Stomach (tissue), 8 donors: ENCODE measurements at regions not wholly inside any gene's neighbourhood (a gene's known extent, or its start where the extent isn't known, plus 50 kb on each side); places are given as distances from the start of the nearest gene placed in this dataset.
A peak's percentile ranks its signal among the peaks of the same experiment; 100 is the strongest.

ENCODE experiments used
- DNase-seq, 2 donors: peaks; one replicate each; pipeline versions ENCODE4 v3.0.0 to v3.0.0-alpha.2; 2013 to 2019
- H3K27ac ChIP-seq, 5 donors: fragments of 200-600 bp in 4 of 5; sonication (generic) in 4 of 5; one replicate each; pipeline ENCODE4 v1.5.1; 2013 to 2019; ENCODE audit warnings: mild to moderate bottlenecking in 1 of 5, moderate library complexity in 1 of 5
- H3K27me3 ChIP-seq, 3 donors: fragments of 200-600 bp; sonication (generic); one replicate each; pipeline ENCODE4 v1.5.1; 2017 to 2019; ENCODE audit warnings: mixed run types in 1 of 3
- H3K36me3 ChIP-seq, 4 donors: fragments of 200-600 bp; sonication (generic); 1 replicate in 3 of 4; 2 replicates in 1 of 4; pipeline ENCODE4 v1.5.1; 2016 to 2019
- H3K4me1 ChIP-seq, 4 donors: fragments of 200-600 bp; sonication (generic); one replicate each; pipeline ENCODE4 v1.5.1; 2016 to 2019
- H3K4me3 ChIP-seq, 4 donors: fragments of 200-600 bp; sonication (generic) in 3 of 4; one replicate each; pipeline ENCODE4 v1.5.1; 2016 to 2019; ENCODE audit warnings: mild to moderate bottlenecking in 1 of 4
- H3K9me3 ChIP-seq, 4 donors: fragments of 200-600 bp; sonication (generic); one replicate each; pipeline ENCODE4 v1.5.1; 2016 to 2019
- EP300 ChIP-seq: sonication (generic); formaldehyde crosslinking; IDR thresholded peaks from one replicate; pipeline ENCODE4 v1.6.1; 2017; ENCODE audit warnings: antibody characterized with exemption
- POLR2A ChIP-seq, 4 donors: fragments of 450-650 bp; IDR thresholded peaks; one replicate each; pipeline ENCODE4 v1.6.1; 2016; ENCODE audit warnings: antibody characterized with exemption in 4 of 4, control low read depth in 2 of 4, mild to moderate bottlenecking in 1 of 4, moderate library complexity in 1 of 4
- POLR2AphosphoS5 ChIP-seq, 3 donors: sonication (generic); formaldehyde crosslinking; IDR thresholded peaks; one replicate each; pipeline ENCODE4 v1.6.1; 2016; ENCODE audit warnings: antibody characterized with exemption in 3 of 3
- WGBS, 5 donors: extraction: QIAGEN DNeasy Blood & Tissue Kit in 3 of 5; methylation state at CpG; one replicate each; pipeline versions ENCODE4 v1.1.5 to v1.1.7; 2013 to 2018; 5-methylcytosine and 5-hydroxymethylcytosine counted together
- intact Hi-C: fragments of 100-400 bp; cut with DNase I; formaldehyde crosslinking; loops from one replicate; pipeline ENCODE4 v1.15.1; 2023; ENCODE audit warnings: low total_unique reads
- TF ChIP-seq, protein P1 (sequence below), 7 experiments: fragments of 450-650 bp in 4 of 7; fragments of 200-600 bp in 3 of 7; sonication (generic) in 3 of 7; IDR thresholded peaks; one replicate each; pipeline ENCODE4 v1.5.1; 2016 to 2019; ENCODE audit warnings: antibody characterized with exemption in 7 of 7, control low read depth in 2 of 7, mild to moderate bottlenecking in 1 of 7
- donor health status: healthy with polysubstance abuse.
- donor health status: Bipolar disorder and iron deficiency.
- donor health status: healthy.

DNA sequence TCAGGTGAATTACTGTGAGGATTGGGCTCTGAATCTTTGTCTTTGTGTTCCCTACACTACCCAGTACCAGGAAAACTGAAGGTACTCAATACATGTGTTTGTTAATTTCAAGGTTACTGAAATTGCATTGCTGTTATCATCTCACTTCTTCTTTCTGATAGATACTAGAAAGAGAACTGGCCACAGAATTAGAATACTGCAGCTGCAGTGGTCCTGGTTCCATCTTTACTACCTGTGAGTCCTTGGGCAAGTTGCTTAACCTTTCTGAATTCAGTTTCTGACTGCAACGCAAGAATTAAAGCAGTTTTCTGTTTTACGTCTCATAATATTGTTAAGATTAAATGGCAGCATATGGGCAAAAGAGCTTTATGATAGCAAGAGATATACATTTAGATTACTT lies 263.5 kb downstream of the LMO4 start:
- H3K9me3 ChIP-seq, result no peaks in the 10 kb centered on the region
- WGBS, 5 donors, result 91 to 97% (median 97%) methylated on average over 2 of the region's 2 CpGs
- peaks cover 0 to 31% (median 4%) of the 10 kb centered on the region in 4 donors for H3K4me1 ChIP-seq
- no peak overlapping the region for H3K27ac ChIP-seq
- H3K27me3 ChIP-seq, result no peaks in the 10 kb centered on the region
- intact Hi-C loops, result no loop called here
- no peak for DNase-seq
- no peak overlapping the region for H3K4me3 ChIP-seq
- no peak for TF ChIP-seq POLR2A (IDR thresholded peaks at IDR 0.05)
- TF ChIP-seq EP300, result no peak
- no peak for TF ChIP-seq POLR2AphosphoS5 (IDR thresholded peaks at IDR 0.05)
- TF ChIP-seq, protein P1, sequence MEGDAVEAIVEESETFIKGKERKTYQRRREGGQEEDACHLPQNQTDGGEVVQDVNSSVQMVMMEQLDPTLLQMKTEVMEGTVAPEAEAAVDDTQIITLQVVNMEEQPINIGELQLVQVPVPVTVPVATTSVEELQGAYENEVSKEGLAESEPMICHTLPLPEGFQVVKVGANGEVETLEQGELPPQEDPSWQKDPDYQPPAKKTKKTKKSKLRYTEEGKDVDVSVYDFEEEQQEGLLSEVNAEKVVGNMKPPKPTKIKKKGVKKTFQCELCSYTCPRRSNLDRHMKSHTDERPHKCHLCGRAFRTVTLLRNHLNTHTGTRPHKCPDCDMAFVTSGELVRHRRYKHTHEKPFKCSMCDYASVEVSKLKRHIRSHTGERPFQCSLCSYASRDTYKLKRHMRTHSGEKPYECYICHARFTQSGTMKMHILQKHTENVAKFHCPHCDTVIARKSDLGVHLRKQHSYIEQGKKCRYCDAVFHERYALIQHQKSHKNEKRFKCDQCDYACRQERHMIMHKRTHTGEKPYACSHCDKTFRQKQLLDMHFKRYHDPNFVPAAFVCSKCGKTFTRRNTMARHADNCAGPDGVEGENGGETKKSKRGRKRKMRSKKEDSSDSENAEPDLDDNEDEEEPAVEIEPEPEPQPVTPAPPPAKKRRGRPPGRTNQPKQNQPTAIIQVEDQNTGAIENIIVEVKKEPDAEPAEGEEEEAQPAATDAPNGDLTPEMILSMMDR (IDR thresholded peaks at IDR 0.05), result no peak
- H3K36me3 ChIP-seq, result no peaks in the 10 kb centered on the region

DNA sequence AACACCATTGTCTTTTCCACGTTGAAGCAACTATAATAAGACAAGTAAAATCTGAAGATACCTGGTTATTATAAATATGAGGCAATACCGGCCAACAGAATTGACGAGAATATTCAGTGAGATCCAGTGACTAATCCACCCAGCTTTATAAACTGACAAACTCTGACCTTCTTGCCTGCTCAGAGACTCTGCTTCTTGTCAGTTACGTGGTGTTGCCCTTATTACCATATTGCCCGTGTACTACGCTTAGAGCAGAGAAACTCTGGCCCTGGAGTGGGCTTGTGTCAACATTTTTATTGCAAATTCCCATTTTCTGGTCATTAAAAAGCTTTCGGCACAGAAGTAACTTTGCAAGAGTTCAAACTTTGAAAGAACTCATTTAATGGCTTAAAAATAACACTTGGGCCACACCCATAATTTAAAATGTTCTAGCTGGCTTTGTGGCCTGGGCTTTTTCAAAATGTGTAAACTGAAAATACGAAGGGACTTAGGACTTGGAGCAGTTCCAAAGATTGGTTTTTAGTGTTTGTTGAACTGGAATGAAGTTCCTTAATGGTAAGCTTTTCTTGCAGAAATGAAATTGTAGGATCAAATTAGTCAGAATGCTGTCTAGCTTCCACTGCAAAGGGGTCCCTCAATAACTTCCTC lies 266.2 kb downstream of the LMO4 start:
- WGBS, 5 donors, result 39 to 61% (median 56%) methylated on average over 8 of the region's 8 CpGs

DNA sequence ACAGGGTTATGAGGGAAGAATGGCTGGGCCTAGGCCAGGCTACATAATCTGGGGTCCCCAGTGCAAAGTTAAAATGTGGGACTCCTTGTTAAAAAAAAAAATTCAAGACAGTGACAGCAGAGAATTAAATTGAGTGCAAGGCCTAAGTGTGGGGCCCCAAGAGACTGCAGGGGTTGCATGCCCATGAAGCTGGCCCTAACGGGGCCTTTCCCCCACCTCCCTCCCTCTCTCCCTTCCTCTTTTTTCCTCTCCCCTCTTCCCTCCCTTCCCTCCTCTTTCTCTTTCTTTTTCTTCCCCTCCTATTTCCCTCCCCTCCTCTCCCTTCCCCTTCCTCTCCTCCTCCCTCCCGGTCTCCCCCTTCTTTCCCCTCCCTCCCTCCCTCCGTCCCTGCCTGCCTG lies 266.7 kb downstream of the LMO4 start:
- intact Hi-C loops, result no loop called here
- Histone ChIP-seq H3K4me3 (no peak overlapping the region), H3K4me1 (peaks cover 0 to 36% (median 13%) of the 10 kb centered on the region in 4 donors)

More for the DNA sequence above, 266.2 kb downstream of the LMO4 start:
- intact Hi-C loops, result no loop called here
- DNase-seq, result peak in 1 of 2 donors; percentile 86
- Histone ChIP-seq H3K36me3 (no peaks in the 10 kb centered on the region), H3K27me3 (no peaks in the 10 kb centered on the region), H3K4me1 (peaks cover 0 to 31% (median 9%) of the 10 kb centered on the region in 4 donors), H3K27ac (peak overlapping the region in 2 of 5 donors; percentile 55 to 60), H3K4me3 (no peak overlapping the region), H3K9me3 (no peaks in the 10 kb centered on the region)
- TF ChIP-seq, protein P1 (IDR thresholded peaks at IDR 0.05), result no peak
- TF ChIP-seq POLR2AphosphoS5 (IDR thresholded peaks at IDR 0.05), result peak in 1 of 3 donors; percentile 65
- TF ChIP-seq POLR2A (IDR thresholded peaks at IDR 0.05), result no peak

DNA sequence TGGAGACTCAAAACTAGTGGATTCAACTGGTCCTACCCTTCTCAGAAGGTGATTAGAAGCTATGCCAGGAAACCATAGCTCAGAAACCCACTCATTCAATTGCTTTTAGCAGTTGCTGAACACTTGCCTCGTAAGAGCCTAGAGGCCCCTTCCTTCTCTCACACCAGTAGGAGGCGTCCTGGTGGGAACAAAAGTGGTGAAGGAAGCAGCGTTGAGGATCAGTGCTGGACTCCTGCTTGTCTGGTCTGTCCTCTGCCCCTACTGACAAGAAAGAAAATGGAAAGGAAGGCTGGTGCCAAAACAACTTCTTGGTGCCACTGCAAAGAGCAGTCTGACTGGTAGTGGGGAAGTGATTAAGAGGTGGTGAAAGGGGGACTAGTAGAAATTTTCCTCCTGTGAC lies 269.7 kb downstream of the LMO4 start:
- Histone ChIP-seq H3K36me3 (no peaks in the 10 kb centered on the region), H3K4me3 (no peak overlapping the region), H3K4me1 (peaks cover 0 to 37% (median 17%) of the 10 kb centered on the region in 4 donors), H3K27ac (no peak overlapping the region), H3K27me3 (no peaks in the 10 kb centered on the region), H3K9me3 (no peaks in the 10 kb centered on the region)
- no peak for DNase-seq
- 87 to 96% (median 93%) methylated on average over 3 of the region's 3 CpGs for WGBS, 5 donors
- no peak for TF ChIP-seq POLR2AphosphoS5 (IDR thresholded peaks at IDR 0.05)
- TF ChIP-seq EP300, result no peak
- no peak for TF ChIP-seq POLR2A (IDR thresholded peaks at IDR 0.05)
- TF ChIP-seq, protein P1 (IDR thresholded peaks at IDR 0.05), result no peak
- intact Hi-C loops, result no loop called here

More for the DNA sequence above, 266.7 kb downstream of the LMO4 start:
- H3K9me3 ChIP-seq, result no peaks in the 10 kb centered on the region
- 59 to 68% (median 61%) methylated on average over 3 of the region's 3 CpGs for WGBS, 5 donors
- peak overlapping the region in 2 of 5 donors; percentile 55 to 60 for H3K27ac ChIP-seq
- DNase-seq, result no peak
- TF ChIP-seq EP300, result no peak
- TF ChIP-seq POLR2AphosphoS5 (IDR thresholded peaks at IDR 0.05), result no peak
- TF ChIP-seq POLR2A (IDR thresholded peaks at IDR 0.05), result no peak
- no peaks in the 10 kb centered on the region for H3K27me3 ChIP-seq
- H3K36me3 ChIP-seq, result no peaks in the 10 kb centered on the region

DNA sequence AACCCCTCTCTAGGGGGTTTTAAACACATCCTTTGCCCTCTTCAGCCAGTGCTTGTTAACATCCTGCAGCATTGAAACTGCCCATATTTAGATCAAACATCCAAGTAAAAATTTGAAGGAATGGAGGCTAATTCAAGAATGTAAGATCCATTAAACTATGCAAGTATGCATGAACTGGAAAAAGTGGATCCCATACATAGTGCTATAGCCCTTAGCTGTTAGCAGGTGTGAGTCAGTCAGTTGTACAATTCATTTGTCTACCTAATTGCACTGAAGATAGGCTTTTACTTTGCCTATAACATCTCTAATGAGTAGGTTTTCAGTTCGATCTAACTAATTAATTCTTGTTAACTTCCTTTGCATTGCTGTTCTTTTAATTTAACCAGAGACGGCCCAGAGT lies 270.9 kb downstream of the LMO4 start:
- TF ChIP-seq EP300 (no peak), POLR2A (IDR thresholded peaks at IDR 0.05) (no peak)
- TF ChIP-seq, protein P1 (IDR thresholded peaks at IDR 0.05), result no peak
- H3K4me3 ChIP-seq, result no peak overlapping the region
- no peak for DNase-seq
- H3K4me1 ChIP-seq, result peaks cover 0 to 29% (median 17%) of the 10 kb centered on the region in 4 donors
- no peaks in the 10 kb centered on the region for H3K9me3 ChIP-seq
- 73 to 88% (median 74%) methylated on average over 2 of the region's 2 CpGs for WGBS, 5 donors
- intact Hi-C loops, result no loop called here
- H3K27ac ChIP-seq, result no peak overlapping the region
- H3K27me3 ChIP-seq, result no peaks in the 10 kb centered on the region
- no peaks in the 10 kb centered on the region for H3K36me3 ChIP-seq
